T-cell (primary cell): ENCODE measurements at regions not wholly inside any gene's neighbourhood (a gene's known extent, or its start where the extent isn't known, plus 50 kb on each side); places are given as distances from the start of the nearest gene placed in this dataset.

Source experiments
- ATAC-seq, 4 experiments: fragments of 200-7000 bp in 3 of 4; fragments of 150-1000 bp in 1 of 4; cut with Tn5 transposase; replicated peaks in 1 of 4; 1 replicate in 3 of 4; 2 replicates in 1 of 4; pipeline ENCODE4 v1.10.0; 2021; ENCODE audit warnings: moderate library complexity in 3 of 4, mild to moderate bottlenecking in 2 of 4, moderate number of reproducible peaks in 1 of 4
- CTCF ChIA-PET, 2 donors: fragments of 300-600 bp; sonication (Branson Sonifier 250); formaldehyde crosslinking; loops; one replicate each; lab custom pipeline; 2022; ENCODE audit warnings: antibody characterized with exemption in 2 of 2; lab: Charles Lee
- POLR2A ChIA-PET, 2 donors: fragments of 300-600 bp; sonication (Branson Sonifier 250); formaldehyde crosslinking; loops; one replicate each; lab custom pipeline; 2022; ENCODE audit warnings: antibody characterized with exemption in 2 of 2; lab: Charles Lee
- DNase-seq, 35 experiments: peaks; one replicate each; pipeline versions ENCODE4 v3.0.0 to v3.0.0-alpha.2; 2013 to 2023
- H3K27ac ChIP-seq: one replicate; pipeline ENCODE4 v1.5.1; 2013; ENCODE audit warnings: low read length
- H3K27me3 ChIP-seq, 2 experiments: replicated peaks in 1 of 2; 1 replicate in 1 of 2; 2 replicates in 1 of 2; pipeline versions ENCODE4 v1.6.1 to v1.7.0; 2013; ENCODE audit warnings: low read length in 1 of 2, mixed read lengths in 1 of 2; ENCODE audit not compliant: control insufficient read depth in 2 of 2, insufficient read depth in 2 of 2; ENCODE audit errors: extremely low read depth in 1 of 2
- H3K36me3 ChIP-seq, 2 donors: 1 replicate in 1 of 2; 2 replicates in 1 of 2; pipeline versions ENCODE4 v1.6.1 to v1.7.0; 2013; ENCODE audit warnings: low read length in 1 of 2; ENCODE audit not compliant: control insufficient read depth in 2 of 2, insufficient read depth in 1 of 2; ENCODE audit errors: extremely low read depth in 1 of 2
- H3K4me1 ChIP-seq, 2 experiments: 1 replicate in 1 of 2; 2 replicates in 1 of 2; pipeline versions ENCODE4 v1.6.1 to v1.7.0; 2013; ENCODE audit warnings: low read length in 2 of 2, mixed read lengths in 1 of 2; ENCODE audit not compliant: insufficient read depth in 2 of 2, control insufficient read depth in 1 of 2; ENCODE audit errors: extremely low read depth in 1 of 2
- H3K4me3 ChIP-seq, 2 donors: 1 replicate in 1 of 2; 2 replicates in 1 of 2; pipeline versions ENCODE4 v1.5.1 to v1.7.0; 2013; ENCODE audit warnings: mild to moderate bottlenecking in 2 of 2, low read length in 1 of 2, moderate library complexity in 1 of 2; ENCODE audit not compliant: control insufficient read depth in 1 of 2; ENCODE audit errors: extremely low read depth in 1 of 2
- H3K9me3 ChIP-seq: 2 replicates; pipeline ENCODE4 v1.7.0; 2013
- H3K27ac Mint-ChIP-seq, 2 donors: one replicate each; pipeline ENCODE4 v1.8.0; 2020 to 2021; ENCODE audit warnings: mild to moderate bottlenecking in 2 of 2, mixed read lengths in 2 of 2
- H3K27me3 Mint-ChIP-seq, 2 donors: one replicate each; pipeline ENCODE4 v1.8.0; 2021 to 2022; ENCODE audit warnings: mixed read lengths in 2 of 2
- H3K36me3 Mint-ChIP-seq: one replicate; pipeline ENCODE4 v1.8.0; 2021; ENCODE audit warnings: mixed read lengths
- H3K4me1 Mint-ChIP-seq, 3 donors: one replicate each; pipeline ENCODE4 v1.8.0; 2020 to 2022; ENCODE audit warnings: mixed read lengths in 3 of 3, mild to moderate bottlenecking in 1 of 3
- H3K4me3 Mint-ChIP-seq, 3 donors: one replicate each; pipeline ENCODE4 v1.8.0; 2020 to 2022; ENCODE audit warnings: mild to moderate bottlenecking in 3 of 3, mixed read lengths in 3 of 3, moderate library complexity in 3 of 3
- H3K9me3 Mint-ChIP-seq, 3 donors: one replicate each; pipeline ENCODE4 v1.8.0; 2020 to 2022; ENCODE audit warnings: mixed read lengths in 3 of 3
- WGBS: methylation state at CpG from one replicate; pipeline ENCODE4 v1.1.5; 2013; ENCODE audit warnings: missing lambda C conversion rate; ENCODE audit not compliant: insufficient coverage; 5-methylcytosine and 5-hydroxymethylcytosine counted together

DNA sequence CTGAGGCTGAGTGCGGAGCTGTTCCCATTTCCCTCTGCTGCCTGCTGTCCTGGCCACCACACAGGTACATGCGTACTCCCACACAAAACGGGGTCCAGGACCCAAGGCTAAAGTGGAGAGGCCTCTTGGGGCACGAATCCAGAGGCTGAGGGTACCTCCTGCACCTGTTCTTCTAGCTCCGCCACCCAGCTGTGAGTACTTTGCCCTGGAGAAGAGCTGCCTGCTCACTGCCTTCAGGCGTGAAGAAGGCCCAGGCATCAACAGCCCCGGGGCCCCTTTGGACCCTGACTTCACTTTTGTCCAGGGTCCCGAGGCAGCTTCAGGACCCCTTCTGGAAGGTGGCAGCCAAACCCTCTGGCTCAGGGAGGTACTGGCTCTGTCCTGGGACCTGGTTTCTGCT, 88.6 kb downstream of the HIF1AN start:
- ChIA-PET POLR2A (no interaction called here), CTCF (no interaction called here)
- Mint-ChIP-seq H3K4me3 (no peak overlapping the region), H3K27me3 (peaks cover 68 to 70% of the 10 kb centered on the region in 2 donors), H3K4me1 (peaks cover 2 to 8% (median 4%) of the 10 kb centered on the region in 3 donors), H3K36me3 (no peaks in the 10 kb centered on the region), H3K27ac (no peak overlapping the region), H3K9me3 (no peaks in the 10 kb centered on the region)
- H3K4me1 ChIP-seq, result no peaks in the 10 kb centered on the region
- ATAC-seq, result no peak
- H3K4me3 ChIP-seq, result no peak overlapping the region
- no peak overlapping the region for H3K27ac ChIP-seq
- H3K36me3 ChIP-seq, result no peaks in the 10 kb centered on the region
- no peaks in the 10 kb centered on the region for H3K9me3 ChIP-seq
- WGBS, result 66% methylated on average over 8 of the region's 8 CpGs
- no peak for DNase-seq
- peaks cover 8 to 70% of the 10 kb centered on the region in 2 experiments for H3K27me3 ChIP-seq

DNA sequence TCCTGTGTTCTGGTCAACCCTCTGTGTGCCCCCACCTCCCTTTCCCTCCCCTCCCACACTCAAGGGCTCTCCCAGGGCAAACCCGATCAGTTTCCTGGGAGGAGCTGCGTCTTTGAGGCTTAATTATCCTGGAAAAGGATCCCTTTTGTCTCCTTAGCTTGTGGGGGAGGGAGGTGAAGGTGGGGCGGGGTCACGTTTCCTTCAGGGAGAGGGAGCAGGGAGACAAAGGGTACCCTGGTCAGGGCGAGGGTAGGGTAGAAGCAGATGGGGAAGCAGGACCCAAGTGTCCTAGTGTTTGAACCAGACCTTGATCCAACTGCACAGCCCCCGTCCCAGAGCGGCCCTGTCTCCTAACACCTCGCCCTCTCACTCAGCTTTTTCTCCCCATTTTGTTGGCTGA, 90.1 kb downstream of the HIF1AN start:
- ATAC-seq (no peak), DNase-seq (no peak)
- Mint-ChIP-seq H3K4me3 (no peak overlapping the region), H3K9me3 (no peaks in the 10 kb centered on the region), H3K27me3 (peaks cover 59 to 61% of the 10 kb centered on the region in 2 donors), H3K4me1 (peaks cover 2 to 8% (median 4%) of the 10 kb centered on the region in 3 donors), H3K36me3 (no peaks in the 10 kb centered on the region), H3K27ac (no peak overlapping the region)
- H3K4me1 ChIP-seq, result no peaks in the 10 kb centered on the region
- no peaks in the 10 kb centered on the region for H3K9me3 ChIP-seq
- CTCF ChIA-PET, result no interaction called here
- no peak overlapping the region for H3K4me3 ChIP-seq
- H3K36me3 ChIP-seq, result no peaks in the 10 kb centered on the region
- no peak overlapping the region for H3K27ac ChIP-seq
- WGBS, result 27% methylated on average over 3 of the region's 8 CpGs
- peaks cover 5 to 64% of the 10 kb centered on the region in 2 experiments for H3K27me3 ChIP-seq
- POLR2A ChIA-PET, result interaction anchor here in 1 of 2 donors (0.7 kb wide), 1 partner anchor 414 kb away, joined by 3 read pairs; no protein-coding TSS in a partner anchor

DNA sequence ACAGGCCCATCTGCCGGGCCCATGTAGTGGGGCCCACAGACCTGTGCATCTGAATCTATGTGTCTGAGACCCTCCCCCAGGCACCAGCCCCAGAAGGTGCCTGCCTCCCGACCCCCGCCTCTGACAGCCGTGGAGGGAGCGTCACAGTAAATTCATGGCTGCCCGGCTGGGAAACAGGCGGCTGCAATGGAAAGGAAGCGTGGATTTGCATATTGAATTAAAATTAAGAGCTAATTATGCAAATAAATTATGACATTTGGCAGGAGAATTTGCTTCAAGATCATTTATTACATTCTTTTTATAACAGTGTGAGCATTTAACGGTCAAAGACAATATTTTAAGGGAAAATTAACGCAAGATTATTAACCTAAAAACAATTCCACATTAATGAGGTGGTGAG, 92.3 kb downstream of the HIF1AN start:
- peaks cover 51 to 52% of the 10 kb centered on the region in 2 donors for H3K27me3 Mint-ChIP-seq

DNA sequence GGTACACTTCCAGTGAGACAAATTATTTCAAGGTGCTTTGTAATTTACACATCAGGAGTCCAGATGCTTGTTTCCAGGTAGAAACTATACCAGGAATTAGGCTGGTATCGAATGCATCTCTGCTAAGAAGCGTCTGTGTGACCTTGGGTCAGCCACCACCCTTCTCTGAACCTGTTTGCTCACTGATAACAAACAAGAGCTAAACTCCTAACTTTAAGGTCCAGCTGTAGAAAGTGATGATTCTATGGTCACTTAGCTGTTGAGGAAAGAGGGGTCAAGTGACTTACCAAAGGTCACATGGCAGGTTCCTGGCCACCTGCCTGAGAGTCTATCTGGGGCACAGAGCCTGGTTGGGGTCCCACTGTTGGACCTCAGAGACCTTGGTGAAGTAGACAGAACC, 95.4 kb downstream of the HIF1AN start:
- POLR2A ChIA-PET, result no interaction called here
- Mint-ChIP-seq H3K36me3 (no peaks in the 10 kb centered on the region), H3K9me3 (no peaks in the 10 kb centered on the region), H3K4me3 (no peak overlapping the region), H3K4me1 (no peaks in the 10 kb centered on the region), H3K27me3 (peaks cover 34 to 54% of the 10 kb centered on the region in 2 donors), H3K27ac (no peak overlapping the region)
- Histone ChIP-seq H3K27ac (no peak overlapping the region), H3K27me3 (peaks cover 4 to 41% of the 10 kb centered on the region in 2 experiments), H3K4me3 (no peak overlapping the region), H3K36me3 (no peaks in the 10 kb centered on the region), H3K4me1 (no peaks in the 10 kb centered on the region), H3K9me3 (no peaks in the 10 kb centered on the region)
- CTCF ChIA-PET, result no interaction called here
- ATAC-seq (no peak), DNase-seq (no peak)
- WGBS, result no CpG with 5 or more reads among the region's 2 CpGs

More for the DNA sequence above, 92.3 kb downstream of the HIF1AN start:
- H3K27ac Mint-ChIP-seq, result no peak overlapping the region
- ChIA-PET CTCF (no interaction called here), POLR2A (no interaction called here)
- WGBS, result 89% methylated on average over 6 of the region's 10 CpGs
- DNase-seq (no peak), ATAC-seq (no peak)
- H3K27me3 ChIP-seq, result peaks cover 0 to 52% of the 10 kb centered on the region in 2 experiments
- no peaks in the 10 kb centered on the region for H3K9me3 ChIP-seq
- no peaks in the 10 kb centered on the region for H3K36me3 ChIP-seq
- H3K4me1 ChIP-seq, result no peaks in the 10 kb centered on the region
- no peaks in the 10 kb centered on the region for H3K4me1 Mint-ChIP-seq
- H3K9me3 Mint-ChIP-seq, result no peaks in the 10 kb centered on the region
- H3K4me3 ChIP-seq, result no peak overlapping the region
- H3K27ac ChIP-seq, result no peak overlapping the region
- H3K4me3 Mint-ChIP-seq, result no peak overlapping the region
- H3K36me3 Mint-ChIP-seq, result no peaks in the 10 kb centered on the region

DNA sequence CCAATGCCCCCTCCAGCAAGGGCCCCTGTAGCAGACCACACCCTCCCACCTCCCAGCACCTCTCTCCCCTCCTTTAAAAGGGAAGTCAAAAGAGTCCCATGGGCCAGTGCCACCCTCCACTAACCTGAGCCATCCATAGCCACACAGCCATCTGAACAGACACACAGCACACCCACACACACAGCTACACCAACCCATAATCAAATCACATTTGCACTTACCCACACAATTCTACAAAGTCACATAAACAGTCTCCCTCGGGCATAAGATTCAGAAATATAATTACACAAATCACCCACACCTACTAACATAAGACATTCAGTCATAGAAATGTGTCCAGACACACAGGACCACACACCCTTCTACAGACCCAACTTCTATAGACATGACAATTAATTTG, 96.3 kb downstream of the HIF1AN start:
- WGBS, result 40% methylated on average over 1 of the region's 1 CpG
- Histone ChIP-seq H3K36me3 (no peaks in the 10 kb centered on the region), H3K27ac (no peak overlapping the region), H3K27me3 (peaks cover 4 to 43% of the 10 kb centered on the region in 2 experiments), H3K4me1 (no peaks in the 10 kb centered on the region), H3K4me3 (no peak overlapping the region), H3K9me3 (no peaks in the 10 kb centered on the region)
- Mint-ChIP-seq H3K27ac (no peak overlapping the region), H3K4me1 (no peaks in the 10 kb centered on the region), H3K4me3 (no peak overlapping the region), H3K36me3 (no peaks in the 10 kb centered on the region), H3K27me3 (peaks cover 30 to 54% of the 10 kb centered on the region in 2 donors), H3K9me3 (no peaks in the 10 kb centered on the region)
- DNase-seq (no peak), ATAC-seq (no peak)
- ChIA-PET POLR2A (no interaction called here), CTCF (no interaction called here)

DNA sequence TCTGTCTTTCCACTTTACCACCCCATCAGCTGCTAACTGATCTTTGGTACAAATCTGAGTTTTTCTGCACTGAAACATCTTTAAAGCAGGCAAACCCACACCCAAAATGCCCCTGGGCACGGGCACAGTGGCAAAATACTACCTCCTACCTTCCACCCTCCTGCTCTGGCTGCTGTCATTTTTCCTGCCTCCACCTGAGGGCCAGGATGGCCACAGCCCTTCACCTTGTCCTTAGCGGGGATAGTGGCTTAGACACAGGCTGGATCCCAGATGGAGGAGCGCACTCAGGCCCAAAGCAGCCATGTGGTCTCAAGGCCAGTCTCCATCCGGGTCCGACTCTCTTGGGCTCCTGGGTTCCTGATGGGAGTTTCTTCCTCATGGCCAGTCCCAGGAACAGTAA, 98.3 kb downstream of the HIF1AN start:
- Mint-ChIP-seq H3K27ac (no peak overlapping the region), H3K9me3 (no peaks in the 10 kb centered on the region), H3K4me3 (no peak overlapping the region), H3K36me3 (no peaks in the 10 kb centered on the region), H3K27me3 (peaks cover 36 to 60% of the 10 kb centered on the region in 2 donors), H3K4me1 (no peaks in the 10 kb centered on the region)
- ChIA-PET CTCF (no interaction called here), POLR2A (no interaction called here)
- Histone ChIP-seq H3K36me3 (no peaks in the 10 kb centered on the region), H3K9me3 (no peaks in the 10 kb centered on the region), H3K27me3 (peaks cover 8 to 45% of the 10 kb centered on the region in 2 experiments), H3K4me1 (no peaks in the 10 kb centered on the region), H3K4me3 (no peak overlapping the region), H3K27ac (no peak overlapping the region)
- ATAC-seq (no peak), DNase-seq (no peak)
- 67% methylated on average over 5 of the region's 5 CpGs for WGBS
